WTC11 (cell line): ENCODE measurements at regions not wholly inside any gene's neighbourhood (a gene's known extent, or its start where the extent isn't known, plus 50 kb on each side); places are given as distances from the start of the nearest gene placed in this dataset.

Experiments used
- ATAC-seq: fragments of 200-7000 bp; cut with Tn5 transposase; 2 replicates; pipeline ENCODE4 v1.10.0; 2021; ENCODE audit warnings: mild to moderate bottlenecking, moderate library complexity
- CTCF ChIA-PET: fragments of 300-600 bp; sonication (Branson Sonifier 250); formaldehyde crosslinking; loops from one replicate; lab custom pipeline; 2021; ENCODE audit warnings: antibody characterized with exemption; lab: Charles Lee
- POLR2A ChIA-PET: fragments of 350-600 bp; sonication (Branson Sonifier 250); formaldehyde crosslinking; loops from one replicate; lab custom pipeline; 2021; ENCODE audit warnings: antibody characterized with exemption; lab: Charles Lee
- DNase-seq: peaks from one replicate; pipeline ENCODE4 v3.0.0; 2021; ENCODE audit warnings: low spot score
- H3K27ac Mint-ChIP-seq: 2 replicates; pipeline ENCODE4 v1.8.0; 2021; ENCODE audit warnings: mixed read lengths
- H3K27me3 Mint-ChIP-seq: 2 replicates; pipeline ENCODE4 v1.8.0; 2021; ENCODE audit warnings: low read depth, mild to moderate bottlenecking, moderate library complexity, mixed read lengths
- H3K36me3 Mint-ChIP-seq: 2 replicates; pipeline ENCODE4 v1.8.0; 2021; ENCODE audit warnings: mixed read lengths
- H3K4me1 Mint-ChIP-seq: 2 replicates; pipeline ENCODE4 v1.8.0; 2022; ENCODE audit warnings: mixed read lengths
- H3K4me3 Mint-ChIP-seq: 2 replicates; pipeline ENCODE4 v1.8.0; 2021; ENCODE audit warnings: mild to moderate bottlenecking, moderate library complexity, mixed read lengths
- H3K9me3 Mint-ChIP-seq: 2 replicates; pipeline ENCODE4 v1.8.0; 2021; ENCODE audit warnings: mixed read lengths
- AFF4 ChIP-seq: sonication (generic); formaldehyde crosslinking; IDR thresholded peaks from 2 replicates; pipeline ENCODE4 v1.8.1; 2023; ENCODE audit warnings: mild to moderate bottlenecking, missing genetic modification reagents, borderline replicate concordance
- ATF1 ChIP-seq: sonication (generic); formaldehyde crosslinking; IDR thresholded peaks from 2 replicates; pipeline ENCODE4 v1.8.1; 2023; ENCODE audit warnings: mild to moderate bottlenecking, moderate library complexity, missing genetic modification reagents
- ATF3 ChIP-seq: sonication (generic); formaldehyde crosslinking; conservative IDR thresholded peaks from 2 replicates; pipeline ENCODE4 v1.8.1; 2022; ENCODE audit warnings: mild to moderate bottlenecking, missing genetic modification reagents
- CREB1 ChIP-seq: sonication (generic); formaldehyde crosslinking; IDR thresholded peaks from 2 replicates; pipeline ENCODE4 v1.8.0; 2023; ENCODE audit warnings: mild to moderate bottlenecking, missing genetic modification reagents
- E2F4 ChIP-seq: sonication (generic); formaldehyde crosslinking; IDR thresholded peaks from 2 replicates; pipeline ENCODE4 v1.8.1; 2022; ENCODE audit warnings: low read depth, mild to moderate bottlenecking, moderate library complexity, missing genetic modification reagents, borderline replicate concordance
- ELF4 ChIP-seq: sonication (generic); formaldehyde crosslinking; IDR thresholded peaks from 2 replicates; pipeline ENCODE4 v1.8.1; 2022; ENCODE audit warnings: low read depth, mild to moderate bottlenecking, moderate library complexity, missing genetic modification reagents
- FOXJ3 ChIP-seq: sonication (generic); formaldehyde crosslinking; IDR thresholded peaks from 2 replicates; pipeline ENCODE4 v1.9.0; 2021; ENCODE audit warnings: missing genetic modification reagents, mild to moderate bottlenecking, borderline replicate concordance
- MLX ChIP-seq: sonication (generic); formaldehyde crosslinking; IDR thresholded peaks from 2 replicates; pipeline ENCODE4 v1.8.1; 2023; ENCODE audit warnings: mild to moderate bottlenecking, missing genetic modification reagents, moderate library complexity
- MXD4 ChIP-seq: fragments of 250-450 bp; sonication (Bioruptor Pico); IDR thresholded peaks from 2 replicates; pipeline ENCODE4 v1.8.0; 2021; ENCODE audit warnings: mild to moderate bottlenecking, moderate library complexity, borderline replicate concordance
- NR3C1 ChIP-seq: sonication (generic); formaldehyde crosslinking; conservative IDR thresholded peaks from 2 replicates; pipeline ENCODE4 v1.8.1; 2023; ENCODE audit warnings: low read depth, mild to moderate bottlenecking, missing genetic modification reagents
- SMAD4 ChIP-seq: sonication (generic); formaldehyde crosslinking; IDR thresholded peaks from 2 replicates; pipeline ENCODE4 v1.8.0; 2022; ENCODE audit warnings: mild to moderate bottlenecking, missing genetic modification reagents
- TEAD1 ChIP-seq: sonication (generic); formaldehyde crosslinking; IDR thresholded peaks from 2 replicates; pipeline ENCODE4 v1.8.0; 2022; ENCODE audit warnings: mild to moderate bottlenecking, missing genetic modification reagents
- TP53 ChIP-seq: sonication (generic); formaldehyde crosslinking; IDR thresholded peaks from 2 replicates; pipeline ENCODE4 v1.8.1; 2023; ENCODE audit warnings: mild to moderate bottlenecking, missing genetic modification reagents
- ZNF423 ChIP-seq: fragments of 250-450 bp; sonication (Bioruptor Pico); IDR thresholded peaks from 2 replicates; pipeline ENCODE4 v2.1.2; 2022; ENCODE audit warnings: mild to moderate bottlenecking, moderate library complexity
- ZNF671 ChIP-seq: fragments of 250-450 bp; sonication (Bioruptor Pico); IDR thresholded peaks from 2 replicates; pipeline ENCODE4 v1.8.0; 2021; ENCODE audit warnings: mild to moderate bottlenecking
- TF ChIP-seq, protein P1 (sequence below): sonication (generic); formaldehyde crosslinking; IDR thresholded peaks from 2 replicates; pipeline ENCODE4 v1.8.1; 2022; ENCODE audit warnings: low read depth, missing genetic modification reagents, borderline replicate concordance
- TF ChIP-seq, protein P2 (sequence below): sonication (generic); formaldehyde crosslinking; IDR thresholded peaks from 2 replicates; pipeline ENCODE4 v1.8.1; 2023; ENCODE audit warnings: mild to moderate bottlenecking, missing genetic modification reagents
- TF ChIP-seq, protein P3 (sequence below): sonication (generic); formaldehyde crosslinking; IDR thresholded peaks from 2 replicates; pipeline ENCODE4 v1.8.0; 2022; ENCODE audit warnings: mild to moderate bottlenecking, missing genetic modification reagents
- TF ChIP-seq, protein P4 (sequence below): fragments of 250-450 bp; sonication (Bioruptor Pico); conservative IDR thresholded peaks from 2 replicates; pipeline ENCODE4 v1.9.0; 2021; ENCODE audit warnings: mild to moderate bottlenecking

GRCh38 chr22:22705328-22706100, 61.1 kb downstream of the GGTLC2 start:
- TF ChIP-seq E2F4 (CRISPR knock-in tag) (no peak), NR3C1 (CRISPR knock-in tag) (no peak), CREB1 (CRISPR knock-in tag) (no peak), MLX (CRISPR knock-in tag) (no peak), TEAD1 (no peak)
- TF ChIP-seq, protein P1, sequence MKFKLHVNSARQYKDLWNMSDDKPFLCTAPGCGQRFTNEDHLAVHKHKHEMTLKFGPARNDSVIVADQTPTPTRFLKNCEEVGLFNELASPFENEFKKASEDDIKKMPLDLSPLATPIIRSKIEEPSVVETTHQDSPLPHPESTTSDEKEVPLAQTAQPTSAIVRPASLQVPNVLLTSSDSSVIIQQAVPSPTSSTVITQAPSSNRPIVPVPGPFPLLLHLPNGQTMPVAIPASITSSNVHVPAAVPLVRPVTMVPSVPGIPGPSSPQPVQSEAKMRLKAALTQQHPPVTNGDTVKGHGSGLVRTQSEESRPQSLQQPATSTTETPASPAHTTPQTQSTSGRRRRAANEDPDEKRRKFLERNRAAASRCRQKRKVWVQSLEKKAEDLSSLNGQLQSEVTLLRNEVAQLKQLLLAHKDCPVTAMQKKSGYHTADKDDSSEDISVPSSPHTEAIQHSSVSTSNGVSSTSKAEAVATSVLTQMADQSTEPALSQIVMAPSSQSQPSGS (CRISPR knock-in tag), result no peak
- ATAC-seq (no peak), DNase-seq (no peak)
- H3K36me3 Mint-ChIP-seq, result no peaks in the 10 kb centered on the region
- no peak overlapping the region for H3K27ac Mint-ChIP-seq
- ChIA-PET CTCF (interaction anchor here (0.7 to 3.7 kb wide), 5 partner anchors 40 to 129 kb away, joined by 3 to 27 read pairs (median 4); no protein-coding TSS in a partner anchor), POLR2A (no interaction called here)
- H3K9me3 Mint-ChIP-seq, result no peaks in the 10 kb centered on the region
- peaks cover 100% of the 10 kb centered on the region for H3K27me3 Mint-ChIP-seq
- H3K4me1 Mint-ChIP-seq, result no peaks in the 10 kb centered on the region
- no peak overlapping the region for H3K4me3 Mint-ChIP-seq

DNA sequence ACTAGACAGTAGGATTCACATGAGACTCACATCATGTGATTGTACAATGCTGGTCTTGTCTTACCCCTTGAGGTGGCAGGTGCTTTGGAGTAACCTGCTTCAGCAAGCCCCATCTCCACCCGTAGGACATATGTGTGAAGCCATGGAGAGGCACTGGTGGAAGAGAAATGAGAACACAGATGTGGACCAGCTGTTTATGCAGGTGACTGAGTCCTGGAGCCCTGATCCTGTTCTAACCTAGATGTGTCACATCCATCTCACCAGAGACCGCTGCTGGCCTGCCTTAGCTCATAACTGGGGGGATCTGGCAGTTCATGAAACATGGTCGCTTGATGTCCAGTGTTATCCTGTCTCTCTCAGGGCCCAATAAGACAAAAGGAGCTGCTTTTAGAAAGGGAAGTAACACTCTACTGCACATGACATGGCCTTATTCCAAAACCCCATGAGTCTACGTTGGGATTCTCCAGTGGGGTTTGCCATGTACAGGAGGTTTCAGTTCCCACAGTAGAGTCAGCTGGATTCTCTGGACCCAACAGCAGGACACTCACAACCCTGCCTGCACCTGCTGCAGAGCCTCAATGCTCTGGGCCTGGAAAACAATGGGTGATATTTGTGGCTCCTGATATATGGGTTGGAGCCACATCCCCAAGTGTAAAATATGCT, 62.0 kb downstream of the GGTLC2 start:
- no peak overlapping the region for H3K4me3 Mint-ChIP-seq
- no peaks in the 10 kb centered on the region for H3K9me3 Mint-ChIP-seq
- no peaks in the 10 kb centered on the region for H3K4me1 Mint-ChIP-seq
- ATAC-seq (no peak), DNase-seq (no peak)
- ChIA-PET CTCF (interaction anchor here (1.3 kb wide), 1 partner anchor 14 kb away, joined by 5 read pairs; no protein-coding TSS in a partner anchor), POLR2A (no interaction called here)
- H3K36me3 Mint-ChIP-seq, result no peaks in the 10 kb centered on the region
- peaks cover 100% of the 10 kb centered on the region for H3K27me3 Mint-ChIP-seq
- H3K27ac Mint-ChIP-seq, result no peak overlapping the region
- TF ChIP-seq ATF3 (CRISPR knock-in tag) (no peak), ELF4 (CRISPR knock-in tag) (no peak), TP53 (CRISPR knock-in tag) (no peak), FOXJ3 (CRISPR knock-in tag) (no peak), MXD4 (CRISPR knock-in tag) (no peak), ZNF423 (no peak), ATF1 (CRISPR knock-in tag) (no peak), SMAD4 (no peak), ZNF671 (CRISPR knock-in tag) (no peak), AFF4 (CRISPR knock-in tag) (no peak)
- TF ChIP-seq, protein P2, sequence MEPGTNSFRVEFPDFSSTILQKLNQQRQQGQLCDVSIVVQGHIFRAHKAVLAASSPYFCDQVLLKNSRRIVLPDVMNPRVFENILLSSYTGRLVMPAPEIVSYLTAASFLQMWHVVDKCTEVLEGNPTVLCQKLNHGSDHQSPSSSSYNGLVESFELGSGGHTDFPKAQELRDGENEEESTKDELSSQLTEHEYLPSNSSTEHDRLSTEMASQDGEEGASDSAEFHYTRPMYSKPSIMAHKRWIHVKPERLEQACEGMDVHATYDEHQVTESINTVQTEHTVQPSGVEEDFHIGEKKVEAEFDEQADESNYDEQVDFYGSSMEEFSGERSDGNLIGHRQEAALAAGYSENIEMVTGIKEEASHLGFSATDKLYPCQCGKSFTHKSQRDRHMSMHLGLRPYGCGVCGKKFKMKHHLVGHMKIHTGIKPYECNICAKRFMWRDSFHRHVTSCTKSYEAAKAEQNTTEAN, result no peak
- TF ChIP-seq, protein P3, sequence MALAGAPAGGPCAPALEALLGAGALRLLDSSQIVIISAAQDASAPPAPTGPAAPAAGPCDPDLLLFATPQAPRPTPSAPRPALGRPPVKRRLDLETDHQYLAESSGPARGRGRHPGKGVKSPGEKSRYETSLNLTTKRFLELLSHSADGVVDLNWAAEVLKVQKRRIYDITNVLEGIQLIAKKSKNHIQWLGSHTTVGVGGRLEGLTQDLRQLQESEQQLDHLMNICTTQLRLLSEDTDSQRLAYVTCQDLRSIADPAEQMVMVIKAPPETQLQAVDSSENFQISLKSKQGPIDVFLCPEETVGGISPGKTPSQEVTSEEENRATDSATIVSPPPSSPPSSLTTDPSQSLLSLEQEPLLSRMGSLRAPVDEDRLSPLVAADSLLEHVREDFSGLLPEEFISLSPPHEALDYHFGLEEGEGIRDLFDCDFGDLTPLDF, result no peak
- TF ChIP-seq, protein P4, sequence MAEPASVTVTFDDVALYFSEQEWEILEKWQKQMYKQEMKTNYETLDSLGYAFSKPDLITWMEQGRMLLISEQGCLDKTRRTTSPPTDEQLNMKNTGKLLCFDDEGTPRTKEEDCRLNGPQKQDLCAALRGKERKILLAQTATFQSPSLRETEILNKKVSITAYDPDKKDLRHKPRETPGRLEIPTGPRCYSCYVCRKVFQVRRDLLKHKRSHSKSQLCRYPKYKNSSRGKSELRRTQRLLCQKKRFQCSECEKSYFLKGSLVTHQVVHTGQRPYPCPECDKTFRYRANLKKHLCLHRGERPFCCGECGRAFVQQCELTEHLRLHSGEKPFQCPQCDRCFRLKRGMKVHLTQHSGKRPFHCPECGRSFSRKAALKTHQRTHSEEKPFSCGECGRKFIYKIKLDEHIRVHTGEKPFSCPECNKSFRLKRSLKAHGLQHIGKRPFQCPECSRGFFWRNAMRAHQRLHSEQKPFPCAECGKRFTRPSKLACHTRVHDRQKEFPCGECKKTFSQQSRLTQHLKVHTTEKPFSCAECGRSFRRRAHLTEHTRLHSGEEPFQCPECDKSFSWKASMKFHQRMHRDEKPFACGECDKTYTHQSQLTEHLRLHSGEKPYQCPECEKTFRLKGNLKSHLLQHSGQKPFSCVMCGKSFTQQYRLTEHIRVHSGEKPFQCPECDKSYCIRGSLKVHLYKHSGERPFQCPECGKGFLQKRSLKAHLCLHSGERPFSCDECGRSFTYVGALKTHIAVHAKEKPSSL (CRISPR knock-in tag), result no peak
